ENCODE measurements at regions not wholly inside any gene's neighbourhood (a gene's known extent, or its start where the extent isn't known, plus 50 kb on each side); places are given as distances from the start of the nearest gene placed in this dataset.

DNA sequence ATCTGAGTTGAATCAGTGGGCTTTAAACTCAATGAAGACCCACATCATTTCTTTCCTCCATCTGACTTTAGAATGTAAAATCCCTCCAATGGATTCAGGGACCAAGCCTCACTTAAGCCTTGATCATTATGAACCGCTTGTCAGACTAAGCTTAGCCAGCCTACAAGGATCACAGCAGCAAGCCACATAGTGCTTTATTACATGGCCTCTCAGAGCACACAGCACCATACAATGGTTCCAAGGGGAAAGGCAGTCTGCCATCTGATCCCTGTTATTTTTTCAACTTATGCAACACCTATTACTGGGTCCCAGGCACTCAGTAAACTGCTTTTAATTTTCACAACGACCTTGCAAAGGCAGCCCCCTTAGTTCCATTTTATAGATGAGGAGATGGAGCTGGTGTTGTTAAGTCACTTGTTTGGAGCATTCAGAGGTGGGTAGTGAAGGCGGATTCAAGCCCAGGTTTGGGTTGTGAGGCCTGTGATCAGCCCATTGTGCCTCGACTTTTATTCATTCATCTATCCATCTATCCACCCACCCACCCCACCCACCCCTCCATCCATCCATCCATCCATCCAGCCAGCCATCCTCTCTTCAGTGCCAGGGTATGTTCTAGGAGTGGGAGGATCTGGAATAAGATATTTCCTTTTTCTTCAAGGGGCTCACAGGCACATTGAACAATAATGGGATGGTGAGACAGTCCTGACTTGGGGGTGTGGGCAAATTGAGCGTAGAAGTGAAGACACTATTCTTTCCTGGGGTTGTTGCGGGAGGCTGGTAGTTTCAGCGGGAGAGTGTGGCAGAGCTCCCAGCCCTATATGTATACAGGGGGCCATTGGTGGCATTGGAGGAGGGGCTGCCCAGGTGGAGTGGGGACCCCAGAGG lies 141.2 kb downstream of the MYCN start:
- no peaks in the 10 kb centered on the region for H3K36me3 ChIP-seq
- 82% methylated on average over 7 of the region's 7 CpGs for WGBS
- H3K4me1 ChIP-seq (replicated peaks), result no peaks in the 10 kb centered on the region
- H3K27me3 ChIP-seq (replicated peaks; ENCODE audit: insufficient read depth), result no peaks in the 10 kb centered on the region
- TF ChIP-seq POLR2AphosphoS5 (IDR thresholded peaks at IDR 0.05) (no peak), POLR2A (IDR thresholded peaks at IDR 0.05) (no peak)
- TF ChIP-seq, protein P1, sequence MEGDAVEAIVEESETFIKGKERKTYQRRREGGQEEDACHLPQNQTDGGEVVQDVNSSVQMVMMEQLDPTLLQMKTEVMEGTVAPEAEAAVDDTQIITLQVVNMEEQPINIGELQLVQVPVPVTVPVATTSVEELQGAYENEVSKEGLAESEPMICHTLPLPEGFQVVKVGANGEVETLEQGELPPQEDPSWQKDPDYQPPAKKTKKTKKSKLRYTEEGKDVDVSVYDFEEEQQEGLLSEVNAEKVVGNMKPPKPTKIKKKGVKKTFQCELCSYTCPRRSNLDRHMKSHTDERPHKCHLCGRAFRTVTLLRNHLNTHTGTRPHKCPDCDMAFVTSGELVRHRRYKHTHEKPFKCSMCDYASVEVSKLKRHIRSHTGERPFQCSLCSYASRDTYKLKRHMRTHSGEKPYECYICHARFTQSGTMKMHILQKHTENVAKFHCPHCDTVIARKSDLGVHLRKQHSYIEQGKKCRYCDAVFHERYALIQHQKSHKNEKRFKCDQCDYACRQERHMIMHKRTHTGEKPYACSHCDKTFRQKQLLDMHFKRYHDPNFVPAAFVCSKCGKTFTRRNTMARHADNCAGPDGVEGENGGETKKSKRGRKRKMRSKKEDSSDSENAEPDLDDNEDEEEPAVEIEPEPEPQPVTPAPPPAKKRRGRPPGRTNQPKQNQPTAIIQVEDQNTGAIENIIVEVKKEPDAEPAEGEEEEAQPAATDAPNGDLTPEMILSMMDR (IDR thresholded peaks at IDR 0.05), result no peak
- H3K4me3 ChIP-seq, result no peak overlapping the region
- H3K27ac ChIP-seq, result no peak overlapping the region
- no peak for DNase-seq (ENCODE audit: low spot score)
- intact Hi-C loops (cut with DNase I), result no loop called here
- H3K9me3 ChIP-seq, result no peaks in the 10 kb centered on the region

DNA sequence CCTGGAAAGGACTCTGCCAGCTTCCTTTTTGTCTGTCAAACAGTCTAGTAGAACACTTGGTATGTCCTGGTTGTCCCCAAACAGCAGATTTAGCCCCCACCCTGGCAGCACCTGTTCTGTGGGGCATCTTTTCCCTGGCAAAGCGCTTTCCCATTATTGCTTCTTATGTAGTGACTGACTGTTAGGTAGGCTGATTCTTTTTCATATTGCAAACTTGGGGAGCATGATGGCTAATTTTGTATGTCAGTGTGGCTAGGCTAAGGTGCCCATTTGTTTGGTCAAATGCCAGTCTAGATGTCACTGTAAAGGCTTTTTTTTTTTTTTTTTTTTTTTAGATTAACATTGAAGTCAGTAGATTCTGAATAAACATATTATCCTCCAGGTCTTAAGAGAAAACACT lies 140.2 kb downstream of the MYCN start:
- WGBS, result 100% methylated on average over 1 of the region's 1 CpG
- DNase-seq (ENCODE audit: low spot score), result no peak
- TF ChIP-seq POLR2AphosphoS5 (IDR thresholded peaks at IDR 0.05), result no peak
- TF ChIP-seq POLR2A (IDR thresholded peaks at IDR 0.05), result no peak
- TF ChIP-seq, protein P1 (IDR thresholded peaks at IDR 0.05), result no peak
- Histone ChIP-seq H3K4me1 (replicated peaks) (no peaks in the 10 kb centered on the region), H3K27me3 (replicated peaks; ENCODE audit: insufficient read depth) (no peaks in the 10 kb centered on the region), H3K9me3 (no peaks in the 10 kb centered on the region), H3K27ac (no peak overlapping the region), H3K36me3 (no peaks in the 10 kb centered on the region), H3K4me3 (no peak overlapping the region)
- intact Hi-C loops (cut with DNase I), result no loop called here

- WGBS, result 75% methylated on average over 4 of the region's 4 CpGs
- intact Hi-C loops (cut with DNase I), result no loop called here
- Histone ChIP-seq H3K4me1 (replicated peaks) (no peaks in the 10 kb centered on the region), H3K36me3 (no peaks in the 10 kb centered on the region), H3K27me3 (replicated peaks; ENCODE audit: insufficient read depth) (no peaks in the 10 kb centered on the region), H3K9me3 (no peaks in the 10 kb centered on the region), H3K27ac (no peak overlapping the region), H3K4me3 (no peak overlapping the region)
- TF ChIP-seq, protein P1 (IDR thresholded peaks at IDR 0.05), result no peak
- TF ChIP-seq POLR2AphosphoS5 (IDR thresholded peaks at IDR 0.05) (no peak), POLR2A (IDR thresholded peaks at IDR 0.05) (no peak)
- DNase-seq (ENCODE audit: low spot score), result no peak
Observed at GRCh38 chr2:16080071-16080470, 139.7 kb downstream of the MYCN start.

GRCh38 chr2:16079637-16080036 lies 139.3 kb downstream of the MYCN start:
- DNase-seq (ENCODE audit: low spot score), result no peak
- intact Hi-C loops (cut with DNase I), result no loop called here
- TF ChIP-seq POLR2A (IDR thresholded peaks at IDR 0.05), result no peak
- Histone ChIP-seq H3K27me3 (replicated peaks; ENCODE audit: insufficient read depth) (no peaks in the 10 kb centered on the region), H3K27ac (no peak overlapping the region), H3K4me3 (no peak overlapping the region), H3K4me1 (replicated peaks) (no peaks in the 10 kb centered on the region), H3K9me3 (no peaks in the 10 kb centered on the region), H3K36me3 (no peaks in the 10 kb centered on the region)
- 63% methylated on average over 2 of the region's 2 CpGs for WGBS

DNA sequence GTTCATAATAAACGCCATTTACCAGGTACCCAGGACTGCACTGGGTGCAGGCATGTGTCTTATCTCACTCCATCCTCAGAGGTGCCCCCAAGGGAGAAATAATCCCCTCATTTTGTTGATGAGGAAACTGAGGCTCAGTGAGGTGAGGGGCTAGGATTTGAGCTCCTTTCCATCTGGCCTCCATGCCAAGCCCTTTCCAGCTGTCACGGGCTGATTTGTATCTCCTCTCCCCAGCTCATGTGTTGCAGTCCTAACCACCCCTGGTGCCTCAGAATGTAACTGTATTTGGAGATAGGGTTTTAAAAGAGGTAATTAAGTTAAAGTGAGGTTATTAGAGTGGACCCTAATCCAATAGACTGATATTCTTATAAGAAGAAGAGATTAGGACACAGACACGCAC lies 137.3 kb downstream of the MYCN start:
- Histone ChIP-seq H3K27me3 (replicated peaks; ENCODE audit: insufficient read depth) (no peaks in the 10 kb centered on the region), H3K4me1 (replicated peaks) (no peaks in the 10 kb centered on the region), H3K36me3 (no peaks in the 10 kb centered on the region), H3K9me3 (no peaks in the 10 kb centered on the region), H3K27ac (no peak overlapping the region), H3K4me3 (no peak overlapping the region)
- TF ChIP-seq POLR2AphosphoS5 (IDR thresholded peaks at IDR 0.05) (no peak), POLR2A (IDR thresholded peaks at IDR 0.05) (no peak)
- TF ChIP-seq, protein P1 (IDR thresholded peaks at IDR 0.05), result no peak
- 63% methylated on average over 3 of the region's 3 CpGs for WGBS
- DNase-seq (ENCODE audit: low spot score), result no peak
- intact Hi-C loops (cut with DNase I), result no loop called here
